GM11168 (cell line): ENCODE measurements at regions not wholly inside any gene's neighbourhood (a gene's known extent, or its start where the extent isn't known, plus 50 kb on each side); places are given as distances from the start of the nearest gene placed in this dataset.
"Not testable (repeated sequence)": the region's sequence is repeated elsewhere in the genome, so short reads cannot be mapped to it uniquely, and the experiment has no call there.

Experiments used
- in situ Hi-C: fragments of 300-500 bp; cut with MboI; formaldehyde crosslinking; loops from one replicate; pipeline ENCODE4 v1.12.0; 2022; ENCODE audit warnings: low sequenced_read_pairs; ENCODE audit not compliant: unreplicated experiment

- in situ Hi-C loops, result no loop called here
Observed at GRCh38 chr1:222026280-222026679, 284.4 kb upstream of the DUSP10 start.

- in situ Hi-C loops, result no loop called here
Observed at GRCh38 chr1:222023025-222023424, 281.1 kb upstream of the DUSP10 start.

- in situ Hi-C loops, result no loop called here
Observed at GRCh38 chr1:222021129-222021528, 279.2 kb upstream of the DUSP10 start.

- in situ Hi-C loops, result no loop called here
Observed at GRCh38 chr1:222020553-222020952, 278.7 kb upstream of the DUSP10 start.

DNA sequence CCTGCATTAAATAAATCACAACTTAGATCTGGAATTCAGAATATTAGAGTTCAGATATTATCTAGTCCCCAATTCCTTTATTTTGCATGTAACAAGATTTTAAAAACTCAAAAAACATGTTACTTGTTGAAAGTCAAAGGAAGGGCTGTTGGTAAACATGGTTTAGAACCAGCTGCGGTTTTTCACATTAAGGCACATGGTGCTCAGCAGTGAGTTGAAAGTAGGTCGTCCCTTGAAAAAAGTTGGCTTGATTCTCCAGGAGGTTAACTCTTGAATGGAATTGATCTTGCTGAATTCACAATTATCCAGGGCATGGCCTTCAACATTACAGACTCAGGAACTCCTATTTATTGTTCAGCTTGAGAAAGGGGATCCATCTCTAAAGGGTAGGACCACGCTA, 277.1 kb upstream of the DUSP10 start:
- in situ Hi-C loops, result no loop called here

- in situ Hi-C loops, result no loop called here
Observed at GRCh38 chr1:222018041-222018440, 276.2 kb upstream of the DUSP10 start.

DNA sequence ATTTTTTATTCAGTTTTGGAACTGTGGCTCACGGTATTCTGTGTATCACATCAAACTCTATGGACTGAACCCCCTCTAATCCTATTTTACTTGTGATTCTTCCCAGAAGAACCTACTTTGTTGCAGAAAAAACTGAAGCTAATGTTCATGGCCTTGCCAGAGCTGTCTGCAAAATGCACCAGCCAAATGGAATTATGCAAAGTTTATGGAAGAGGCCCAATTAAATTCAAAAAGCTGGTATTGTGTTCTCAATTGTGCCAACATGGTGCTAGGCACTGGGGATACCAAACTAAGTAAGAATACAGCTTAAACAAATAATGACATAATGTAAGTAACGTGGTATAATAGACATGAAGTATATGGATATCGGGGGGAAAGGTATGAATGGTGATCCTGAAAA, 273.8 kb upstream of the DUSP10 start:
- in situ Hi-C loops, result no loop called here

GRCh38 chr1:222014001-222014400, 272.1 kb upstream of the DUSP10 start:
- in situ Hi-C loops, result no loop called here

DNA sequence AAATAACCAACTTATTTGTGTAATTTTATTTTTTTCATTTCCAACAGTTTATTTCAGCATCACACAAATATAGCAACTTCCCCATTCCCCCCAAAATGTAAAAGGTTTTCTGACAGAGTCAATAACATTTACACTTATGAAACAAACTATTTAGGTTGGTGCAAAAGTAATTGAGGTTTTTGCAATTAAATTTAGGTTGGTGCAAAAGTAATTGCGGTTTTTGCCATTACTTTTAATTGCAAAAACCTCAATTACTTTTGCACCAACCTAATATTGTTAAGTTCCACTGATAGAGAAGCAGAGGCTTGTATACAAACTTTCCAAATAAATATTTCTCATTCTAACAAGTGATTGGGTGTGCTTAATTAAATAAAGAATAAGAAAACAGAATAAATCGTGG, 270.9 kb upstream of the DUSP10 start:
- in situ Hi-C loops, result no loop called here

- in situ Hi-C loops, result no loop called here
Observed at GRCh38 chr1:222010306-222010705, 268.4 kb upstream of the DUSP10 start.

GRCh38 chr1:222009105-222009730, 267.3 kb upstream of the DUSP10 start:
- in situ Hi-C loops, result no loop called here

DNA sequence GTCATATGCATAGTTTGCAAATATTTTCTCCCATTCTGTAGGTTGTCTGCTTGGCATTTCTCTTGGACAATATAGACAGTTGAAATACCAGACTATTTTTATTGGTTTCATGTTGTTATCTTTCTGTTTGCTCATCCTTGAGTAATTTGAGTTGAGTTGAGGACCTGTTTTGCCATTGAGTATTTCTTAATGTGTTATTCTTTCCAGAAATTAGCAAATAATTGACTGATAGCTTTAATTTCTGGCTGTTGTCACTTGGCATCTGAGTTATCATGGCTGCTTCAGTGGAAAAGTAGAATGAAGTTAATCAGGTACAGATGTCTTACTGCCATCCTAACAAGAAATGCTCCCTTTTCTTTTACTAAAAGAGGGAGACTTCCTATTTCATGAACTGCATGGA, 264.8 kb upstream of the DUSP10 start:
- in situ Hi-C loops, result no loop called here

- in situ Hi-C loops, result no loop called here
Observed at GRCh38 chr1:222004784-222005183, 262.9 kb upstream of the DUSP10 start.

GRCh38 chr1:222004034-222004433, 262.1 kb upstream of the DUSP10 start:
- in situ Hi-C loops, result no loop called here

DNA sequence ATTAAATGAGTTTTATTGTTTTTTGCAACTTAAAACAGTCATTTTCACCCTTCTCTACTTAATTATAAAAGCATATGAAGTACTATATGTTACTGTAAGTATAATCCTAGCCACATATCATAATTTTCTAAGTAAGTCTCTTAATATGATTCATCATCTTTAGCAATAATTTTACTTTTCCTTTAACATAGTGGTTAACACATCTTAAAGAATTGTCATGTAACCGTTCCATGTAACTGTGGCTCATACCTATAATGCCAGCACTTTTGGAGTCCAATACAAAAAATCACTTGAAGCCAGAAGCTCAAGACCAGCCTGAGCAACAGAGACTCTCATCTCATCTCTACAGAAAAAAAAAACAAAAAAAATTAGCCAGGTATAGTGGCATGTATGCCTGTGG, 260.6 kb upstream of the DUSP10 start:
- in situ Hi-C loops, result no loop called here

DNA sequence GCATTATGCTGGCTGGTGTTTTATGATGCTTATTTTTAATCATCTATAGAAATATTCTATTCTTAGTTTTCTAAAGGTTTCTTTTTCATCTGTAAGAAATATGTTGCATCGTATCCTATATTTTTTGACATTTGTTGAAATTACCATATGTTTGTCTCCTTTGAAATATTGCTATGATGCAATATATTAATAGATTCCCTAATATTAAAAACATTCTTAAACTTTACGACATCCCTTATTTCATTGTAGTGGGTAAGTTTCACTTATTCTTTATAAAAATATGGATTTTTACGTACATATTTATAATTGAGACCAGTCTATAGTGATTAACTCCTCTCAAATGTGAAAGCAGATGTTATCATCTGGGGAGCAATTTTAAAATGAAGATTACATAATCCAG, 258.2 kb upstream of the DUSP10 start:
- in situ Hi-C loops, result no loop called here

GRCh38 chr1:221998781-221999180, 256.9 kb upstream of the DUSP10 start:
- in situ Hi-C loops, result no loop called here

DNA sequence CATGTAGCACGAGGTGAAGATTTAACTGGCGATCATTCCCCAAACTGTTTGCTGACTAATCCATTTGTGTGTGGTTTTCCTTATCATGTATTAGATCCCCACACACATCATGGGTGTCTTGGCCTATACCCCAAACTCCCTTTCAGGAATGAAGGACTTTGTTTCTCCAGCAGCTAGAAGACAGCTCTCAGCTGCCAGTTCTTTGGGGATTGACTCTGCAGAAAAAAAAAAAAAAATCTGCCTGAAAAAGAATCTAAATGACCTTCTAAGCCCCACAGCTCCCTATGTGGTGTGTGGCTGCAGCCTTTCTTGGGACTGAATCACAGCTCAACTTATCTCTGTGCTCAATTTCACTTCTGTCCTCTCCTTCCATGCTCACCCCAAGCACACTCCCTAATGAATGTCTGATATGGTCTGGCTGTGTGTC, 256.3 kb upstream of the DUSP10 start:
- in situ Hi-C loops, result no loop called here

- in situ Hi-C loops, result not testable (repeated sequence)
Observed at GRCh38 chr1:221997012-221997411, 255.1 kb upstream of the DUSP10 start.

- in situ Hi-C loops, result no loop called here
Observed at GRCh38 chr1:221994939-221995338, 253.1 kb upstream of the DUSP10 start.

- in situ Hi-C loops, result no loop called here
Observed at GRCh38 chr1:221994274-221994698, 252.4 kb upstream of the DUSP10 start.

- in situ Hi-C loops, result no loop called here
Observed at GRCh38 chr1:221993444-221993948, 251.6 kb upstream of the DUSP10 start.
